Liver (tissue), 3 donors: ENCODE measurements at regions not wholly inside any gene's neighbourhood (a gene's known extent, or its start where the extent isn't known, plus 50 kb on each side); places are given as distances from the start of the nearest gene placed in this dataset.

Experiments used
- JUND ChIP-seq, 2 donors: IDR thresholded peaks; 2 replicates each; pipeline ENCODE4 v1.6.1; 2016; ENCODE audit warnings: antibody characterized with exemption in 2 of 2
- RAD21 ChIP-seq, 2 donors: IDR thresholded peaks; 2 replicates each; pipeline ENCODE4 v1.6.1; 2016; ENCODE audit warnings: antibody characterized with exemption in 2 of 2, mild to moderate bottlenecking in 2 of 2
- SP1 ChIP-seq: IDR thresholded peaks from 2 replicates; pipeline ENCODE4 v1.6.1; 2018; ENCODE audit warnings: antibody characterized with exemption, mild to moderate bottlenecking
- TF ChIP-seq, protein P1 (sequence below): fragments of 150-350 bp; IDR thresholded peaks from 2 replicates; pipeline ENCODE4 v1.5.1; 2017; ENCODE audit warnings: improper control_type of control experiment, low read depth, low read length; ENCODE audit not compliant: missing input control
- TF ChIP-seq, protein P2 (sequence below): IDR thresholded peaks from 2 replicates; pipeline ENCODE4 v1.6.1; 2016; ENCODE audit warnings: antibody characterized with exemption, mild to moderate bottlenecking
- donor health status: healthy.
- donor health status: healthy.

DNA sequence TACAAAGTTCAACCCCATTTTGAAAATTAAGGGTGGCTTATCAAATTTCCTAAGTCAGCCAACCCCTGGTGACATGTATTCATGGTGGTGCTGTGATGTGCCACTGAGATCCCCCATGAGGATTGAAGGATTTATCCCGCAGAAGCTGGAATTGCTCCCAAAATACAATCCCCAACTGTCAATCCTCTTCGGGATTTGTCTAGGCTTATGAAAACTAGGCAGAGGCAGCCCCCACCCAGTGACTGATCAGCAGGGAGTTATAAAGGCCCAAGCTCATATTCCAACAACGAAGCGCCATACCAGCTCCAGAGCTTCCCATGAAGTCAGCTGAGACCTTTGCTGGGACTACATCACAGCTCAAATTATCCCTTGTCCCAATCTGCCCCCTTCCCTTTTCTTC is 316.0 kb downstream of the ENC1 start:
- TF ChIP-seq SP1 (no peak), JUND (IDR thresholded peaks at IDR 0.05) (no peak), RAD21 (IDR thresholded peaks at IDR 0.05) (no peak)
- TF ChIP-seq, protein P1, sequence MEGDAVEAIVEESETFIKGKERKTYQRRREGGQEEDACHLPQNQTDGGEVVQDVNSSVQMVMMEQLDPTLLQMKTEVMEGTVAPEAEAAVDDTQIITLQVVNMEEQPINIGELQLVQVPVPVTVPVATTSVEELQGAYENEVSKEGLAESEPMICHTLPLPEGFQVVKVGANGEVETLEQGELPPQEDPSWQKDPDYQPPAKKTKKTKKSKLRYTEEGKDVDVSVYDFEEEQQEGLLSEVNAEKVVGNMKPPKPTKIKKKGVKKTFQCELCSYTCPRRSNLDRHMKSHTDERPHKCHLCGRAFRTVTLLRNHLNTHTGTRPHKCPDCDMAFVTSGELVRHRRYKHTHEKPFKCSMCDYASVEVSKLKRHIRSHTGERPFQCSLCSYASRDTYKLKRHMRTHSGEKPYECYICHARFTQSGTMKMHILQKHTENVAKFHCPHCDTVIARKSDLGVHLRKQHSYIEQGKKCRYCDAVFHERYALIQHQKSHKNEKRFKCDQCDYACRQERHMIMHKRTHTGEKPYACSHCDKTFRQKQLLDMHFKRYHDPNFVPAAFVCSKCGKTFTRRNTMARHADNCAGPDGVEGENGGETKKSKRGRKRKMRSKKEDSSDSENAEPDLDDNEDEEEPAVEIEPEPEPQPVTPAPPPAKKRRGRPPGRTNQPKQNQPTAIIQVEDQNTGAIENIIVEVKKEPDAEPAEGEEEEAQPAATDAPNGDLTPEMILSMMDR: no peak
- TF ChIP-seq, protein P2, sequence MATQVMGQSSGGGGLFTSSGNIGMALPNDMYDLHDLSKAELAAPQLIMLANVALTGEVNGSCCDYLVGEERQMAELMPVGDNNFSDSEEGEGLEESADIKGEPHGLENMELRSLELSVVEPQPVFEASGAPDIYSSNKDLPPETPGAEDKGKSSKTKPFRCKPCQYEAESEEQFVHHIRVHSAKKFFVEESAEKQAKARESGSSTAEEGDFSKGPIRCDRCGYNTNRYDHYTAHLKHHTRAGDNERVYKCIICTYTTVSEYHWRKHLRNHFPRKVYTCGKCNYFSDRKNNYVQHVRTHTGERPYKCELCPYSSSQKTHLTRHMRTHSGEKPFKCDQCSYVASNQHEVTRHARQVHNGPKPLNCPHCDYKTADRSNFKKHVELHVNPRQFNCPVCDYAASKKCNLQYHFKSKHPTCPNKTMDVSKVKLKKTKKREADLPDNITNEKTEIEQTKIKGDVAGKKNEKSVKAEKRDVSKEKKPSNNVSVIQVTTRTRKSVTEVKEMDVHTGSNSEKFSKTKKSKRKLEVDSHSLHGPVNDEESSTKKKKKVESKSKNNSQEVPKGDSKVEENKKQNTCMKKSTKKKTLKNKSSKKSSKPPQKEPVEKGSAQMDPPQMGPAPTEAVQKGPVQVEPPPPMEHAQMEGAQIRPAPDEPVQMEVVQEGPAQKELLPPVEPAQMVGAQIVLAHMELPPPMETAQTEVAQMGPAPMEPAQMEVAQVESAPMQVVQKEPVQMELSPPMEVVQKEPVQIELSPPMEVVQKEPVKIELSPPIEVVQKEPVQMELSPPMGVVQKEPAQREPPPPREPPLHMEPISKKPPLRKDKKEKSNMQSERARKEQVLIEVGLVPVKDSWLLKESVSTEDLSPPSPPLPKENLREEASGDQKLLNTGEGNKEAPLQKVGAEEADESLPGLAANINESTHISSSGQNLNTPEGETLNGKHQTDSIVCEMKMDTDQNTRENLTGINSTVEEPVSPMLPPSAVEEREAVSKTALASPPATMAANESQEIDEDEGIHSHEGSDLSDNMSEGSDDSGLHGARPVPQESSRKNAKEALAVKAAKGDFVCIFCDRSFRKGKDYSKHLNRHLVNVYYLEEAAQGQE: no peak
